ENCODE measurements at regions not wholly inside any gene's neighbourhood (a gene's known extent, or its start where the extent isn't known, plus 50 kb on each side); places are given as distances from the start of the nearest gene placed in this dataset.

- BruUV-seq (replicated peaks) = no TSS peak
- ChIA-PET POLR2A (interaction anchor here (0.6 kb wide), 1 partner anchor 105 kb away, joined by 3 read pairs; no protein-coding TSS in a partner anchor), CTCF (no interaction called here)
- Histone ChIP-seq H3K4me1 (ENCODE audit: control insufficient read depth, insufficient read depth, low read length) (no peaks in the 10 kb centered on the region), H3K27ac (ENCODE audit: low read length) (no peak overlapping the region), H3K27me3 (ENCODE audit: control insufficient read depth, insufficient read depth, low read length) (no peaks in the 10 kb centered on the region), H3K36me3 (ENCODE audit: control insufficient read depth, insufficient read depth, low read length) (no peaks in the 10 kb centered on the region), H3K4me3 (ENCODE audit: low read depth in 2 of 2, low read length in 2 of 2) (no peak overlapping the region), H3K9me3 (ENCODE audit: control insufficient read depth, insufficient read depth, low read depth, low read length) (no peaks in the 10 kb centered on the region)
- DNase-seq (ENCODE audit: low read depth, low spot score) (no peak), ATAC-seq (no peak)
- intact Hi-C loops (cut with micrococcal nuclease; ENCODE audit: unreplicated experiment) (no loop called here), in situ Hi-C loops (cut with HindIII; ENCODE audit: low pct_unique_long_range_greater_than_20kb, low sequenced_read_pairs) (no loop called here)
- TF ChIP-seq, protein P1, sequence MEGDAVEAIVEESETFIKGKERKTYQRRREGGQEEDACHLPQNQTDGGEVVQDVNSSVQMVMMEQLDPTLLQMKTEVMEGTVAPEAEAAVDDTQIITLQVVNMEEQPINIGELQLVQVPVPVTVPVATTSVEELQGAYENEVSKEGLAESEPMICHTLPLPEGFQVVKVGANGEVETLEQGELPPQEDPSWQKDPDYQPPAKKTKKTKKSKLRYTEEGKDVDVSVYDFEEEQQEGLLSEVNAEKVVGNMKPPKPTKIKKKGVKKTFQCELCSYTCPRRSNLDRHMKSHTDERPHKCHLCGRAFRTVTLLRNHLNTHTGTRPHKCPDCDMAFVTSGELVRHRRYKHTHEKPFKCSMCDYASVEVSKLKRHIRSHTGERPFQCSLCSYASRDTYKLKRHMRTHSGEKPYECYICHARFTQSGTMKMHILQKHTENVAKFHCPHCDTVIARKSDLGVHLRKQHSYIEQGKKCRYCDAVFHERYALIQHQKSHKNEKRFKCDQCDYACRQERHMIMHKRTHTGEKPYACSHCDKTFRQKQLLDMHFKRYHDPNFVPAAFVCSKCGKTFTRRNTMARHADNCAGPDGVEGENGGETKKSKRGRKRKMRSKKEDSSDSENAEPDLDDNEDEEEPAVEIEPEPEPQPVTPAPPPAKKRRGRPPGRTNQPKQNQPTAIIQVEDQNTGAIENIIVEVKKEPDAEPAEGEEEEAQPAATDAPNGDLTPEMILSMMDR (IDR thresholded peaks at IDR 0.05) = no peak
- TF ChIP-seq SIN3A (IDR thresholded peaks at IDR 0.05; ENCODE audit: borderline replicate concordance, insufficient read depth, low read depth, low read length) = no peak
- no peak for TF ChIP-seq POLR2AphosphoS5 (IDR thresholded peaks at IDR 0.05; ENCODE audit: low read depth, low read length)
- TF ChIP-seq REST (IDR thresholded peaks at IDR 0.05; ENCODE audit: insufficient read depth in 1 of 2, low read depth in 2 of 2, low read length in 1 of 2) = no peak
- no peak for TF ChIP-seq TCF7L2 (IDR thresholded peaks at IDR 0.05; ENCODE audit: low read depth, low read length)
These were observed 200.8 kb downstream of the TTC32 start for GRCh38 chr2:19700861-19701585.

DNA sequence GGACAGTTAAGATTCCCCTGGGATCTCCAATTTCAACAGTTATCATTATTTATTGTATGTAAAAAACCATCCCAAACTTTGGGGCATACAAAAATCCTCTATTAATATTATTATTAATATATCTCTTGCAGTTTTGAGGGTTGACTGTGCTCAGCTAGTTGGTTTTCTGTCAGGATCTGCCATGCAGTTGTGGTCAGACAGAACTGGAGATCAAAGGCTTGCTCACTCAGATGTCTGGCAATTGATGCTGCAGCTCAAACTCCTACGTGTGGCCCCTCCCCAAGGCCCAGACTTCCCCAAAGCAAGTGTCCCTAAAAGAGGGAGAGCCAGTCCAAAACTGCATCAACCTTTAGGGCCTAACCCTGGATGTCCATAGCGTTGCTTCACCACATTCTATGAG lies 204.7 kb downstream of the TTC32 start:
- ChIA-PET POLR2A (no interaction called here), CTCF (no interaction called here)
- ATAC-seq (no peak), DNase-seq (ENCODE audit: low read depth, low spot score) (no peak)
- BruUV-seq (replicated peaks) = no TSS peak
- TF ChIP-seq, protein P1 (IDR thresholded peaks at IDR 0.05) = no peak
- TF ChIP-seq REST (IDR thresholded peaks at IDR 0.05; ENCODE audit: insufficient read depth in 1 of 2, low read depth in 2 of 2, low read length in 1 of 2) (no peak), POLR2AphosphoS5 (IDR thresholded peaks at IDR 0.05; ENCODE audit: low read depth, low read length) (no peak), SIN3A (IDR thresholded peaks at IDR 0.05; ENCODE audit: borderline replicate concordance, insufficient read depth, low read depth, low read length) (no peak), TCF7L2 (IDR thresholded peaks at IDR 0.05; ENCODE audit: low read depth, low read length) (no peak)
- no peak overlapping the region for H3K4me3 ChIP-seq (ENCODE audit: low read depth in 2 of 2, low read length in 2 of 2)
- no peaks in the 10 kb centered on the region for H3K36me3 ChIP-seq (ENCODE audit: control insufficient read depth, insufficient read depth, low read length)
- no peaks in the 10 kb centered on the region for H3K4me1 ChIP-seq (ENCODE audit: control insufficient read depth, insufficient read depth, low read length)
- intact Hi-C loops (cut with micrococcal nuclease; ENCODE audit: unreplicated experiment) (no loop called here), in situ Hi-C loops (cut with HindIII; ENCODE audit: low pct_unique_long_range_greater_than_20kb, low sequenced_read_pairs) (no loop called here)
- no peak overlapping the region for H3K27ac ChIP-seq (ENCODE audit: low read length)
- H3K9me3 ChIP-seq (ENCODE audit: control insufficient read depth, insufficient read depth, low read depth, low read length) = no peaks in the 10 kb centered on the region
- no peaks in the 10 kb centered on the region for H3K27me3 ChIP-seq (ENCODE audit: control insufficient read depth, insufficient read depth, low read length)
